ENCODE measurements at regions not wholly inside any gene's neighbourhood (a gene's known extent, or its start where the extent isn't known, plus 50 kb on each side); places are given as distances from the start of the nearest gene placed in this dataset.

GRCh38 chr7:36075561-36075960, 77.5 kb upstream of the EEPD1 start:
- TF ChIP-seq IKZF1 (conservative IDR thresholded peaks at IDR 0.05) = no peak
- no peak for TF ChIP-seq ZNF207 (IDR thresholded peaks at IDR 0.05; ENCODE audit: borderline replicate concordance)
- TF ChIP-seq RFX5 (IDR thresholded peaks at IDR 0.05; ENCODE audit: low read depth, low read length) = no peak
- no peak for TF ChIP-seq ZNF274 (IDR thresholded peaks at IDR 0.05; ENCODE audit: insufficient read depth, insufficient read length)
- TF ChIP-seq EZH2 (IDR thresholded peaks at IDR 0.05; ENCODE audit: borderline replicate concordance, control insufficient read depth, low read depth, low read length) = no peak
- TF ChIP-seq MAX (IDR thresholded peaks at IDR 0.05; ENCODE audit: low read depth, low read length) = no peak
- TF ChIP-seq HDAC6 (IDR thresholded peaks at IDR 0.05; ENCODE audit: unreplicated experiment) = no peak
- TF ChIP-seq SMC3 (IDR thresholded peaks at IDR 0.05; ENCODE audit: borderline replicate concordance, low read length) = no peak
- TF ChIP-seq ZBTB4 (CRISPR knock-in tag; IDR thresholded peaks at IDR 0.05) = no peak
- no peak for TF ChIP-seq SMARCA5 (IDR thresholded peaks at IDR 0.05)
- no peak for TF ChIP-seq RB1 (IDR thresholded peaks at IDR 0.05; ENCODE audit: borderline replicate concordance)
- no peak for TF ChIP-seq GATAD2B (conservative IDR thresholded peaks at IDR 0.05; ENCODE audit: low read depth)
- TF ChIP-seq E2F8 (IDR thresholded peaks at IDR 0.05; ENCODE audit: low read depth, partially characterized antibody) = no peak
- TF ChIP-seq NKRF (conservative IDR thresholded peaks at IDR 0.05) = no peak
- Histone ChIP-seq H3K9ac (ENCODE audit: control insufficient read depth, insufficient read depth, low read length) (no peak overlapping the region), H3K4me2 (ENCODE audit: control insufficient read depth, insufficient read depth) (no peak overlapping the region), H3K27me3 (replicated peaks in 1 of 2; ENCODE audit: control insufficient read depth in 2 of 2, insufficient read depth in 2 of 2, low read length in 1 of 2) (no peaks in the 10 kb centered on the region; a peak in 3 of 4 replicates), H3K9me3 (replicated peaks; ENCODE audit: control insufficient read depth, insufficient read depth, low read length) (no peaks in the 10 kb centered on the region), H2AFZ (ENCODE audit: control insufficient read depth, low read depth, low read length) (no peak overlapping the region), H3K79me2 (ENCODE audit: control insufficient read depth, insufficient read depth, low read length) (no peaks in the 10 kb centered on the region), H3K36me3 (ENCODE audit: control insufficient read depth in 2 of 2, insufficient read depth in 2 of 2, low read length in 1 of 2) (no peaks in the 10 kb centered on the region), H3K4me1 (ENCODE audit: control insufficient read depth, insufficient read depth, low read length) (no peaks in the 10 kb centered on the region), H3K27ac (ENCODE audit: control insufficient read depth, insufficient read depth) (no peak overlapping the region), H4K20me1 (ENCODE audit: control insufficient read depth, insufficient read depth) (no peaks in the 10 kb centered on the region), H3K4me3 (no peak overlapping the region)
- in situ Hi-C loops (cut with MboI) = no loop called here
- ChIA-PET RAD21 (ENCODE audit: unreplicated experiment) (no interaction called here), SMC1A (ENCODE audit: uncharacterized antibody, unreplicated experiment) (no interaction called here), POLR2A (no interaction called here), CTCF (no interaction called here)
- ATAC-seq = no peak
- intact Hi-C loops (cut with micrococcal nuclease; ENCODE audit: unreplicated experiment) = no loop called here
- no peak for FAIRE-seq
- BruUV-seq (replicated peaks) = no TSS peak
- DNase-seq (ENCODE audit: low read depth, low spot score) = no peak
